ENCODE measurements at regions not wholly inside any gene's neighbourhood (a gene's known extent, or its start where the extent isn't known, plus 50 kb on each side); places are given as distances from the start of the nearest gene placed in this dataset.
"Not testable (repeated sequence)": the region's sequence is repeated elsewhere in the genome, so short reads cannot be mapped to it uniquely, and the experiment has no call there.

DNA sequence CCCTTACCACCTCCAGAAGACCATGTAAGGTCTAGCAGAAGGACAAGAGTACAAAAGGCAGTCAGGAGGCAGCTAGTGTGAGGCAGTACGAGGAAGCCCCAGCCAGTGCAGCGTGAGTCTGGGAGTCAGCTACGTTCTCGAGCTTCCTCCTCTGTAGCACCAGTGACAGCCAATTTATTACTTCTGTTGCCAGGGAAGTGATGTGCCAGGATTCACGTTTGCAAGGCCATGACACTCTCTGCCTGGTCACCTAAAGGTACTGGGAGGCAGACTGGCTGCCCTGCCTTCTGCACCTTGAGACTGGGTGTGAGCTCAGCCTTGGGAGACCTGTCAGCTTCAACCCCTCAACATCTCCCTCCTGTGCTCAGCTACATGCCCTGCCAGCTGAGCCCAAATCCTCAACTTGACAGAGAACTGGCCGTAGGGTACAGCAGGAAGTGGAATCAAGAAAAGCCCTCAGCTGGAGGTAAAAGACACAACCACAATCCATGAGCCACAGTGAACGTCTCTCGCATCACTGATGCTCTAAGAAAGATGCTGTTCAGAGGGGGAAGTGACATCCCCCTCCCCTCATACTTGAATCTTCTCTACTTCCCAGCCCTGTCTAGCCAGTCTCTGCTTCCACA, 182.5 kb upstream of the RGS6 start:
- no peak for DNase-seq (ENCODE audit: low read depth)

DNA sequence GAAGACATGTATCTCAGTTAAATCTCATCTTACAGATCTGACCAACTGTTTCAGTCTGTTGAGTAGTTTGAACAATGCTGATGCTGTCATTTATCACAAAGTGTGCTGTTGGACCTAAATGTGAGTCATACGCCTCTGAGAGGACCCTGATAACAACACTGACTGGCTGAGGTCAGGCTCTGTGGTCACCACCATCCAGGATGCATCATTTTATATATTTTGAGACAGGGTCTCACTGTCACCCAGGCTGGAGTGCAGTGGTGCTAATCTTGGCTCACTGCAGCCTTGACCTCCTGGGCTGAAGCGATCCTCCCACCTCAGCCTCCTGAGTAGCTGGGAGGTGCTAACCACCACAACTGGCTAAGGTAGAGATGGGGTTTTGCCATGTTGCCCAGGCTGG, 181.0 kb upstream of the RGS6 start:
- no peak for DNase-seq (ENCODE audit: low read depth)

DNA sequence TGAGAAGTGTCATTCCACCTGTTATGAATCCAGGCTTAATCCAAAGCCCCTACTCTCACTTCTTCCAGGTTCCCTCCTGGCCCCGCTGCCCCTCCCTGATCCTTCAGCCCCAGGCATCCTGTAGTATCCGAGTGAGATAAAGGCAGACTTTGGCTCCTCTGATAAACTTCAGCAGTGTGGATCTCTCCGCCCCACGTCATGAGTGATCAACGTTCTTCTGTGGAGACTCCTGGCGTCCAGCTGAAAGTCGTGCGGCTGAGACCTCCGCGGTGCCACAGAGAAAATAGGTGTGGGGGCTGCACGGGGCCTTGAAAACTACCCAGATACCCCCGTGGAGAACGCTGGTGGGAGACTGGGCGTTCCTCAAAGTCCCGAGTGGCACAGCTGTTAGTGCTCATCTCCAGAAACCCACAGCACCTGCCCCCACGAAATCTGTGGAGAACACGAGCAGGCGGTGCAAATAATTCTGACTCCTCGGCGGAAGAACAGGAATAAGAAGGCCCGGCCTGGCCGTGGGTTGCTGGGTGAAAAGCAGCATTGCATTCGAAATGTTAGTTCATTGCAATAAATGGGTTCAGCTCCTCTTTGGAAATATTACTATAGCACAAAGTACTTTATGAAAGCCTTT, 180.0 kb upstream of the RGS6 start:
- no peak for DNase-seq (ENCODE audit: low read depth)

GRCh38 chr14:71753126-71753830, 179.0 kb upstream of the RGS6 start:
- DNase-seq (ENCODE audit: low read depth) = peak; percentile 78

DNA sequence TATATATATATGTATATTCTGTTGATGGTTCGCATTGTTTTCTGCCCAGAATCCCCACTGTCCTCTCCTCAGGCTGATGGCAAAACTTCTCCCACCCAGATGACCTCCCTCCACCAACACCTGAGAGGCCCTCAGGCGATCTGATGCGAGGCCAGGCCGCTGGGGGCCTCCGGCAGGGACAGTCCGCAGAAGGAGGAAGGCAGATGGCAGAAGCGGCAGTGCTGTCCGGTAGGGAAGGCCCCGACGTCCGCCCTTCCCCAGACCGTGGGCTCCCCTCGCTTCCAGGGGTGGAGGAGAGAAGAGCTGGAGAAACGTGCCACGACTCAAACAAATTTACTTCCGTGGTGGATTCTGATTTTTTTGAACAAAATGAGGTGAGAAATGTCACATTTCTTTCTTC, 178.3 kb upstream of the RGS6 start:
- DNase-seq (ENCODE audit: low read depth) = no peak

DNA sequence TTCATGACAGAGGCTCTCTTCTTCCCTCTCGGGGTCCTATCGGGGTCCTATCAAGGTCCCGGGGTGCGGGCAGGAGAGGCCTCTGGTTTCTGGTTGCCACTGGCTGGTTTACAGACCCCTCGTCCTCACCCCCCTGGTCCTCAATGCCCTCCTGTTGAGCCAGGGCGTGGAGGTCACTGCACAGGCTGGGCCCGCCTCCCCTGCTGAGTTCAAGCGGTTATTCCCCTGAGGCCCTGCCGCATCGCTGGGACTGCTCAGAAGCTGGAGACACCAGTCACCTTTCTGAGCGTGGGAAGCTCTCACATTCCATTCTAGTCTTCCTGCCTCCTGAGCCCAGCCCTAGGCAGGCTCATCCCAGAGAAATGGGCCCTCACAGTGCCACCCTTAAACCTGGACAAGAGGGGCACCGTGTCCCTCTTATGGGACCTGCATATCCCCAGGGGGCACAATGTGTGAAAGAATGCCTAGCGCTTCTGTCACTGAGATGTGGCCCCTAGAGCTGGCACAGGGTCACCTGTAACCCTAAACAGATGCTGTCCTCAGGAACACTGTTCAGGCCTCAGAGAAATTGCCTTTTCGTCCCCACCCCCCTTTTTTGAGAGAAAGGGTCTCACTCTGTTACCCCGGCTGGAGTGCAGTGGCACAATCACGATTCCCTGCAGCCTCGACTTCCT, 177.7 kb upstream of the RGS6 start:
- DNase-seq (ENCODE audit: low read depth) = no peak

- DNase-seq (ENCODE audit: low read depth) = no peak
These were observed 173.8 kb upstream of the RGS6 start for GRCh38 chr14:71758229-71758951.

- DNase-seq (ENCODE audit: low read depth) = no peak
These were observed 169.7 kb upstream of the RGS6 start for GRCh38 chr14:71762575-71762974.

DNA sequence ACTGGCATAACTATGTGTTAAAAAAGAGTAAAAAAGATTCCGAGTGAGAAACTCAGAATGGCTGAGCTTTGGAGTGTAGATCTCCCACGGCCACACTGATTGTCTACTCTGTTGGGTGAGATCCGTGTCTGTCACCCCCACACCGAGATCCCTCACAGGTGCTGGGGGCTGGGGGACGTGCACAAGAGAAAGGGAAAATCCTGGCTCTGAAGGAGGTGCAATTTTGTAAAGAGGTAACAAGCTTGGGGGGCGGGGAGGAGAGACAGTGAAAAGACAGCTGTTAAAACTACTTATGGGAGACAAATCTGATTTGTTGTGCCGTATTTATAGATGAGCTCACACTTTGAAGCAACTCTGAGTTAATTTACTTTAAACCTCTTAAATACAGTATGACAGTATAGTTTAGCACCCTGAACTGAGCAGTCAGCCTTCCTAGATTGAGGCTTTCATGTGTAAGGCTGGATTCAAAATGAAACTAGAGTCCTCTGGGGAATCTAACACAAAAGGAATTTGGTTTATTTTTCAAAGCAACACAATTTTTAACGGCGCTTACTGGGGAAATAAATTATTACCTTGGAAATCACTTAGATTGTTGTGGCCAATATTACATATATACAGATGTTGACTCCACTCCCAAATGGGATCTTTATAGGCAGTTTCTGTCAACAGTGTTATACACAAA, 167.4 kb upstream of the RGS6 start:
- DNase-seq (ENCODE audit: low read depth) = no peak

DNA sequence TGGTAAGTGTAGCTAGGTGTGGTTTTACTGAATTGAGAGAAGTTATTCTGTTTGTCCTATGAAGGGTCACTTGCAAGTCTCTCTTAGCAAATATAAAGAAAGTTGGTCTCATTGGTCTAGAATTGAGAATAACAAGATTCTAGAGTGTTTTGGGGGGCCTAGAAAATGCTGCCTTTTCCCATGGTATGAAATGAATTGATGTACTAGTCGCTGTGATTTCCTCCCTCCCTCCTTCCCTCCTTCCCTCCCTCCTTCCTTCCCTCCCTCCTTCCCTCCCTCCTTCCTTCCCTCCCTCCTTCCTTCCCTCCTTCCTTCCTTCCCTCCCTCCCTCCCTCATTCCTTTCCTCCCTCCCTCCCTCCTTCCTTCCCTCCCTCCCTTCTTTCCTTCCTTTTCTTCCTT, 166.7 kb upstream of the RGS6 start:
- no peak for DNase-seq (ENCODE audit: low read depth)

DNA sequence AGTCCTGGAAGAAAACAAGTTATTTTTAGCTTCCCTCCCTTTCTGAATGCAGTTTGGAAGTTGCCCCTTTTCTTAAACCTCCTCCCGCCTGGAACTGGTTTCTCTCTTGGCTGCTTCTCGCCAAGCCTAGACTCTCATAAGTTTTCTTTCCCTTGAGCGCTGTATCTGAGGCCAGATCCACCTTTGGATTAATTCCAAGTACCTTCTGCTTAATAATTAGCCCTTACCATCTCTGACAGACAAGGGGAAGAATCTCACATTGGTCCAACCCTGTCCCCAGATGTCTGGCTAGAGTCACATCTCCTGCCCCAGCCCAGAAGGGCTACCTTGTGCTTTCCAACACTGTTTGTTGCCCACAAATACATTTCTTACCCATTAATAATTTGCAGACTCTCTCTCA, 161.8 kb upstream of the RGS6 start:
- DNase-seq (ENCODE audit: low read depth) = no peak

- not testable (repeated sequence) for DNase-seq (ENCODE audit: low read depth)
These were observed 160.8 kb upstream of the RGS6 start for GRCh38 chr14:71771421-71771820.

GRCh38 chr14:71771996-71772395, 160.2 kb upstream of the RGS6 start:
- not testable (repeated sequence) for DNase-seq (ENCODE audit: low read depth)

DNA sequence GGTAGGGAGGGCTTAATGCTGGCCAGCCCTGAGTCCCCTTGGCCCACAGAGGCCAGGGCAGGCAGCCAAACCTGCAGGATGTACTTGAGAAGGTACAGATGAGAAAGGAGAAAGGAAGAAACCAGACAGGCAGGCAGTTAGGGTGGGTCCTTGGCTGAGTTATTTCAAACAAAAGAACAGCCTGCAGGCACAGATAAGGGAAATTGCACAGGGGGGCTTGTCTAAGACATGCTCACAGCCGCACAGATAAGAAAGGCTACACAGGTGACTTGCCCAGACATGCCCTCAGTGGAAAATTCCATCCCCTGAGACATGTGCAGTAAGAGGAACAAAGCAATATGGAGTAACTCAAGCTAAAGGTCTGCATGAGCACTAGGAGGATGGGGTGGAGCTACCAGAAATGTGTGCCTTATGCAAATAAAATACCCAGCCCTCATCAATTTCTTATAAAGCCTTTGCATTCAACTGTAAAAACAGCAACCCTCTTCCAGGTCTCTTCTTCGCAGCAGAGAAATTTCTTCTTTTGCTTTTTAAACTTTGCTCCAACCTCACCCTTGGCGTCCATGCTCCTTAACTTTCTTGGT, 158.2 kb upstream of the RGS6 start:
- DNase-seq (ENCODE audit: low read depth) = no peak

- no peak for DNase-seq (ENCODE audit: low read depth)
These were observed 155.5 kb upstream of the RGS6 start for GRCh38 chr14:71776471-71777360.

DNA sequence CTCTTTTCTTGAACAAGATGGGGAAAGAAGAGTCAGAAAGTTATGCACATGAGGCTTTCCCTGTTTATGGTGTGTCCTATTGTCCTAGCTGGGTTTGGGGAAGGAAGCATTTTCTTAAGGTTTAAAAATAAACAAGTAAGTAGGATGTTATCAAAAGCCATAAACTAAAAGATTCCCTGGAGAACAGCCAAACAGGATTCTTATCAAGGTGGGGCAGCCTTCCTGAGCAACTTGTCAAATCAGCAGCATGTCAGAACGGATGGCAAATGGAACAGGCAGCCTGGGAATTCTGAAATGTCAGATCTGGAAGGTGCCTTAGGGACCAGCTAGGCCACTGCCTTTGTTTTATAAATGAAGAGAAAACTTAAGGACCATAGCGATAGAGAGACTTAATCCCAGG, 152.2 kb upstream of the RGS6 start:
- no peak for DNase-seq (ENCODE audit: low read depth)

DNA sequence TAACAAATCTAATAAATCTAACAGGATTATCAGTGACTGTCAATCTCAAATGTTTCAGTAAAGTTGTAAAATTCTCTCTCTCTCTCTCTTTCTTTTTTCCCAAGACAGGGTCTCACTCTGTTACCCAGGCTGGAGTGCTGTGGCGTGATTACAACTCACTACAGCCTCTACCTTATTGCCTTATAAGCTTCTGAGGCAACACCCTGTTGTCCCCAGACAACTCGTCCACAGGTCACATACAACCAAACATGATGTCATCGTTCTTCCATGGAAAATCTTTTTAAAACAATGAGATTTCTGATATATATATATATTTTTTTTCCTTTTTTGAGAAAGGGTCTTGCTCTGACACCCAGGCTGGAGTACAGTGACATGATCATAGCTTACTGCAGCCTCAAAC, 151.4 kb upstream of the RGS6 start:
- no peak for DNase-seq (ENCODE audit: low read depth)

GRCh38 chr14:71783088-71783487, 149.1 kb upstream of the RGS6 start:
- no peak for DNase-seq (ENCODE audit: low read depth)

DNA sequence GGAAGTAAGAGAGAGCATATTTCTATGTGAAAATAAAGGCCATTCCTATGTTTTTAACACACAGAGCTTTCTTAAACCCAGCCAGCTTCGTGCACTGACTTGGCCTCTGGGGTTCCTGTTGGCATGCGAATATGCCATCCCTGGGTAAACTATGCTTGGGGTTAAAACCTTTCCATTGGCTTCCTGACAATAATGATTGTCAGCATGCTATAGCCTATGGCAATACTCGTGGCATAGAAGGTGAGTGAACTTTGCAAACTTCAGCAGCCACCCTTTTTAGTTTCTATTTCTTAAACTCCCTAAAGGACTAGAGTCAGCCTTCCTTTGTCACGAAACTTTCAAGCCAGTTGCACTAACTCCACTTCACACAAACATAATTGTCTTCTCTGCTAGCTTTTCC, 148.4 kb upstream of the RGS6 start:
- DNase-seq (ENCODE audit: low read depth) = no peak

GRCh38 chr14:71789005-71789404, 143.2 kb upstream of the RGS6 start:
- DNase-seq (ENCODE audit: low read depth) = no peak
